Left renal cortex interstitium (tissue), 4 donors: ENCODE measurements at regions not wholly inside any gene's neighbourhood (a gene's known extent, or its start where the extent isn't known, plus 50 kb on each side); places are given as distances from the start of the nearest gene placed in this dataset.

Source experiments
- DNase-seq, 4 donors: peaks; one replicate each; pipeline ENCODE4 v3.0.0-alpha.2; 2013; ENCODE audit warnings: low read depth in 4 of 4, low spot score in 2 of 4, missing footprints in 1 of 4

DNA sequence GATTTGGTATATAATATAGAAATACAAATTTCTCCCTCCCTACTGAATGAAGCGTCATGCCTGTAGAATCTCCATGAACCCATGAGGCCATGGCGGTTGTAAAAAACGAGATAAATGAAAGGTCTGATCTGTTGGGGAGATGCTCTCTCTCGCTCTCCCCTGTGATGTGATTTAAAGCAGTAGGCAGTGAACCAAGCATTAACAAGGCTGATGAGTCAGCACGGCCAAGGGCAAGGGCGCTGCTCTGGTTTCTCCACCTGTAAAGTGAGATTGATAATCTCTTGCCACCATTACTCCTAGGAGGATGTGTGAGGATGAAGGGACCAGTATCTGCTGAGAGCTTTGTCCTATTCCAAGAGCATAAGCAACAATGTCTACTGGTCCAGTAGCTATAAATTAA, 553.3 kb downstream of the CMPK2 start:
- DNase-seq, result no peak

- no peak for DNase-seq
Observed at GRCh38 chr2:6314218-6314960, 551.3 kb downstream of the CMPK2 start.

DNA sequence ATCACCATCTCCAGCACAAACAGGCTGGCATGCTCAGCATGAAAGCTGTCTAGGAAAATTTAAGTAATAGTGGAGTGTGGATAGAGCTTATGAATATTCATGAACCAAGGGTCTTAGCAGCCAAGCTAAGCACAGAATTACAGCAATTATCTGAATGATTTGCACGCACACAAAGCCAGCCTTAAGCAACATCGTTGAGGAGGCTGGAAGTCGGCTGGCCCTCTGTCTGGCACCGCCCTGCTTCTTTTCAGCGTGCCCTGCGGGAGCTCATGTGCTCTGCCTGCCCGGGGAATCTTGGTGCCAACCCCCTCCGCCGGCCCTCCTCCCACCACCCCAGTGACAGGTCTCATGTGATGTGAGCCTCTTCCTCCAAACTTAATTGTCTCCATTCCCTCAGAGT, 540.1 kb downstream of the CMPK2 start:
- DNase-seq, result no peak

- no peak for DNase-seq
Observed at GRCh38 chr2:6326958-6327357, 538.7 kb downstream of the CMPK2 start.

DNA sequence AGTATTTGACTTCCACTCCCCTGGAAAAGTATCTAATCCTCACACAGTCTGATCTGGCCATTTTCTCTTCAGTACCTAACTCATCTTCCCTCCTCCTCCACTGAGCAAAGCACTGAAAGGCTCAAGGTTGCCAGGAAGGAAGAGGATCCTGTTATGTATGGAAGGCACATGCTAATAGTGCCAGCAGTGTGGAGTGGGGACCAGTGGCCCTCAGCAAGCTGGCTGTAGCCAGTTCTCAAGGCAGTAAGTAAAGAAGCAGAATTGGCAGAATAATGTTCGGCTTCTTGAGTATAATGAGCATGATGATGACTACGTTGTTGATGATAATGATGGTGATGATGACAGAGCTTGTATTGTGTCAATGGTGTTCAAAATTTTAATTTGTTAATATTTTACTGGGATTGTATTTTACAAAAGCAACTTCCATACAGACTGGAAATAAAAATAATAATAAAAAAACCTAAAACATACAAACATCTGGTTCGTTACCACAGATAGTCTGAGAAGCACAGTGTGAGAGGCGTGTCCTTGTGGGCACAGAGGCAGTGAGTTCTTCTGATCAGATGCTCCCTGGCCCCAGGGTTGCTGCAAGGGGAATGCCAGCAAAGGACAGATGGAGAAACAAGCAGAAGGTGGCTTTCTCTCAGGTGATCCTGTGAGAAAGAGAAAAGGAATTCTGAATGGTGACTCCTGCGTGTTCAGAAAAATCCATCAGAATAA, 528.8 kb downstream of the CMPK2 start:
- DNase-seq, result no peak

DNA sequence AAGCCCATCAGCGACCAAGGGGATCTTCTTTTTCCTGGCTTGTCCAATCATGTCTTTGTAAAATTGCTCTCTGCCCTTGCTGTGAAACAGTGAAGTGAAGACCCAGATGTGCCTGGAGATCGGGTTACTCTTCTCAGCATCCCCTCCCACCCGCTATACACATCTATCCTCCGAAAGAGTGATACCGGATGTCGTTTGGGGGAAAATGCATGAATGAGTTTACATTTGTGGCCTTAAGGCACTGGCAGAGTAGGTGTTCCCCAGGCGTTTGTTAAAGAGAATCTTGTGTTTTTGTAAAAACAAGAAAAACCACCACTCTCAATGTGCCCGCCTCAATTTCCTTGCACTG, 528.3 kb downstream of the CMPK2 start:
- DNase-seq, result peak; percentile 7 to 52 (median 41)

DNA sequence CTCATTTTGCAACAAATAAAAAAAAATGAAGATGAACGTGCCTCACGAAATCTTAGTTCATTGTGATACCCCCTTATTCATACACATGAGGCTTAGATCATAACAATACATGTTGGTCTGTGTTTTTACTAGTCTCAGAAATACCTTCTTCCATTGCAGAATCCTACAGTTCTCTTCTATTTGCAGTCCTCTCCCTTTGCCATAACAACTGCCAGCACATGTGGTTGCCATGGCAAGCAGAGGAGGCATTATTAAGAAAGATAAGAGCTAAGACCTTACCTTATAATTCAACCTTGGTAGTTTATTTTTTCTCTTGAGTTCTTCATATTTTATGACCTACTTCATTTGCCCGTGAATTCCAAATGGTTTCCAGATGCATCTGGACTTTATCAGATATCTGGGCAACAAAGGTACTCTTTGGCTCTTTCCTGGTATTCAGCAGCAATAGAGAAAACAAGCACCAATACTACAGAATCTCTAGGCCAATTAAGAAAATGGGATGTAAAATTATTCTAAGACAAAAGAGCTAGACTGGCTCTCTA, 524.0 kb downstream of the CMPK2 start:
- no peak for DNase-seq

GRCh38 chr2:6342273-6342920, 523.3 kb downstream of the CMPK2 start:
- no peak for DNase-seq

- DNase-seq, result no peak
Observed at GRCh38 chr2:6343076-6343475, 522.6 kb downstream of the CMPK2 start.

- no peak for DNase-seq
Observed at GRCh38 chr2:6352247-6352646, 513.5 kb downstream of the CMPK2 start.

- peak in 2 of 4 donors; percentile 13 to 19 for DNase-seq
Observed at GRCh38 chr2:6352906-6353515, 512.7 kb downstream of the CMPK2 start.

GRCh38 chr2:6353669-6354068, 512.0 kb downstream of the CMPK2 start:
- DNase-seq, result no peak

GRCh38 chr2:6354546-6354945, 511.2 kb downstream of the CMPK2 start:
- no peak for DNase-seq

DNA sequence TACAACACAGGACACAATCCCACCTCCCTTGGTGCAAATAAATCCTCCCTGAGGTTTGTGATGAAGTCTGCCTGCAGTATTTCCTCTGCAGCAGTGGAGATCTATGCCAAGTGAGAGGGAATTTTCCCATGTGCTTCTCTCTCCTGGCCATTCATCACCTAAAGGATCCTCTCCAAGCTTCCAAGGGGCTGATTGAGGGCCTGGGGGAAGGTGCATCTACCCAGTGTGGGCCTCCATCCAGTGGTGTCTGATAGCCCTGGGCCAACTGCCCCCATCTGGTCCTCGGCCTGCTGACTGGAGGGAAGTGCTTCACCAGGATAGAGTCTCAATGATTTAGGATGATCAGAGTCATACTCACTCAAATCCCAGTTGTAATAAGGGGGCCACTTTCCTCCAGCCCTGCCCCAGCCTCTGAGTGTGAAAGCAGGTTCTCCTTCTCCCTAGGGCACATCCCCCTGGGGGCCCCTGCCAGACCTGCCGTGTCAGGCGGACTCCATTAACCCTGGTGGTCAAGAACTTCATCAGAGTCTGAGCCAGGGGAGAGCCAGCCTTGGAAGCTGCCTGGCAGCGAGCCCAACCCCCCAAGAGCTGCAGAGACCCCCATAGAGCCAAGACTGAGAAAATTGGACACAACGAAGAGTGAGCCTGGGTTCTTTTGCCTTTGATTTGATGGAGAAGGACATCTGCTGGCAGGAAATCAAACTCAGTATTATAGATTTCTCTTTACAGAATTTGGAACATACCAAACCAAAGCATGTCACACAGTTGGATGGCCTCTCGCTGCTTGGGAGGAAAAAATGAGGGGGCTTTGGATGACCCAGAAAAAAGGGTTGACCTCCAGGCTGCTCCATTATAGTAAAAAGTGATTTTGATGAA, 509.6 kb downstream of the CMPK2 start:
- no peak for DNase-seq

DNA sequence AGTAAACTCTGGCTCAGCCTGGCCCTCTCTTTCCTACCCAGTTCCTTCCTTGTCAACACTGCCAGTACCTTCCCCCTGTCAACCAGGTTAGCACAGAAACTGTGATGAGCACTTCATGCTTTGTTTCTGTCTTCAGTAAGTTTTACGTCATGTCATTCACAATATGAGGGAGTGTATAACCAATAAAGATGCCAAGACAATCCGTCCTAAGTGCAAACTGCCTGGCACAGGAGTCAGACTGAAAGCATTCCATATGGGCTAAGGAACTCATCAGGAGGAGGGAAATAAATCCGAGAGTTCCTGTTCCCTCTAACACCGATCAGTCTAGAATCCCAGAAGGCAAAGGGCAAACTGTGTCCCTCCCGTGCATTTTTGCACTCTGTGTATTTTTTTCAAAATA, 507.2 kb downstream of the CMPK2 start:
- no peak for DNase-seq

DNA sequence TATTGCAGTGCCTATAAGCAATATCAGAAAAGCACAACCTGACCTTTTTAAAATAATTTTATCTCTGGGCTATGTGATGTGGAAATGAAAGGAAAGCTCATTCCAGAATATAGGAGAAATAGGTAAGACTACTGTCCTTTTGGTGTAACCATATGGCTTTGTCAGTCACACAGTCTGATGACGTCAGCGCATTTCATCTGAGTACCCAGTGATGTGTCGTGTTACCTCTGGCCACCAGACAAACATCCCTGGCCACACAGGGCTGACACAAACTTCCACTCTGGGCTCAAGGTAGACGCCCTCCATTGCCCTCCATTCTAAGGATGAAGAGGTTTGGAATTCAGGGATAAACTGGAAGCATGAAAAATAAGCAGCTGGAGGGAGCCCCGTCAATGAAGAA, 506.7 kb downstream of the CMPK2 start:
- no peak for DNase-seq

GRCh38 chr2:6359964-6360363, 505.7 kb downstream of the CMPK2 start:
- DNase-seq, result no peak

DNA sequence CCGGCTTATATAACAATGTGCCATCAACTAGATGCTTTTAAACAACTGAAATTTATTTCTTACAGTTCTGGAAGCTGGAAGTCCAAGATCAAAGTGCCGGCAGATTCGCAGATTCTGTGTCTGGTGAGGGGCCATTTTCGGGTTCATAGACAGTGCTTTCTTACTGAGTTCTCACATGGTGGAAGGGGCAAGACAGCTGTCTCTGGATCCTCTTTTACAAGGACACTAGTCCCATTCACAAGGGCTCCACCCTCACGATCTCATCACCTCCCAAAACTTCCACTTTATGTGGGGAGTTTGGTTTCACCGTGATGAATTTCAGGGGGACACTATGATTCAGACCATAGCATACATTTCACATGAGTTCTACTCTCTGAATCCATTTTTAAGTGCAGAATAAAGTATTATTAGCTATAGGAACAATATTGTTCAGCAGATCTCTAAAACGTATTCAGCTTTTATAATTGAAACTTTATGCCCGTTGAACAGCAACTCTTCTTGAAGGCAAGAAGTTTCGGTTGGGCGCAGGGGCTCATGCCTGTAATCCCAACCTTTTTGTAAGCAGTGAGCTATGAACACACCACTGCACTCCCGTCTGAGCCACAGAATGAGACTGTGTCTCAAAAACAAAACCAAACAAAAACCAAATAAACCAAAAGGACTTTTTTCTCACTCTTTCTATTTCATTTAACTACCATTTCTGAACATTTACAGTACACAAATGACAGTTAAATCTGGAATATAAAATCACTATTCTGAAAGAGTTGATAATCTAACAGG, 502.8 kb downstream of the CMPK2 start:
- DNase-seq, result no peak

DNA sequence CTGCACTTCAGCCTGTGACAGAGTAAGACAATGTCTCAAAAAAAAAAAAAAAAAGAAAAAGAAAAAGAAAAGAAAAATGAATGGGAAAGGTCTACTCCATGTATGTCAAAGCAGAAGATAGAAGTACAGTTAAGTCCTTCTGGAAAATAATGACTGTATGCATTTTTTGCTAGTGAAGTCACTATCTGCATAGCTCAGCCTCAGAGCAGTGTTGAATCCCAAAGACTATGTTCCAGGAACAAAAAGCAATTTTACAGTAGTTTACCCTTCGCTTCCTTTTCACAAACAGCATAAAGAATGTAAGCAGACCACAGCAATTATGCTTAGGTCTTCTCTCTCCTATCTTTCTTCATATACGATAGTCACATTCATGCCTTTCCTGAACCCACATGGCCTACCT, 497.4 kb downstream of the CMPK2 start:
- DNase-seq, result no peak
